ENCODE measurements at regions not wholly inside any gene's neighbourhood (a gene's known extent, or its start where the extent isn't known, plus 50 kb on each side); places are given as distances from the start of the nearest gene placed in this dataset.
A peak's percentile ranks its signal among the peaks of the same experiment; 100 is the strongest.

DNA sequence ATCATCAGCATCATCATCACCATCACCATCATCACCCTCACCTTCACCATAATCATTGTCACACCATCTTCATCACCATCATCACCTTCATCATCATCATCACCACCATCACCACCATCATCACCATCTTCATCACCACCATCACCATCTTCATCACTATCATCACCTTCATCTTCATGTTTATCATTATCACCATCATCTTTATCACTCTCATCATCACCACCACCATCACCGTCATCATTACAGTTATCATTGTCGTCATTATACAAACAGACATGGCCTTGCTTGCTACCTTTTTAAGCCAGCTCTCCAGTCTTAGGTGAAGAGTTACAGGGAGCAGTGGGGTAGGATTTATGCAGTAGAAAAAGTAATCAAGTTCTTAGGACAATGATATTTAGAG, 114.9 kb downstream of the IRF8 start:
- DNase-seq: no peak
- H3K9me3 ChIP-seq: no peaks in the 10 kb centered on the region
- no peak for ATAC-seq
- H3K27me3 ChIP-seq: peaks cover 0 to 52% (median 25%) of the 10 kb centered on the region in 7 donors
- intact Hi-C loops (cut with DNase I): loop anchor here in 2 of 10 donors (2.0 kb wide), 2 partner anchors 191 to 193 kb away; no protein-coding TSS in a partner anchor
- peaks cover 0 to 8% (median 0%) of the 10 kb centered on the region in 9 donors for H3K4me1 ChIP-seq
- no peaks in the 10 kb centered on the region for H3K36me3 ChIP-seq
- TF ChIP-seq, protein P1, sequence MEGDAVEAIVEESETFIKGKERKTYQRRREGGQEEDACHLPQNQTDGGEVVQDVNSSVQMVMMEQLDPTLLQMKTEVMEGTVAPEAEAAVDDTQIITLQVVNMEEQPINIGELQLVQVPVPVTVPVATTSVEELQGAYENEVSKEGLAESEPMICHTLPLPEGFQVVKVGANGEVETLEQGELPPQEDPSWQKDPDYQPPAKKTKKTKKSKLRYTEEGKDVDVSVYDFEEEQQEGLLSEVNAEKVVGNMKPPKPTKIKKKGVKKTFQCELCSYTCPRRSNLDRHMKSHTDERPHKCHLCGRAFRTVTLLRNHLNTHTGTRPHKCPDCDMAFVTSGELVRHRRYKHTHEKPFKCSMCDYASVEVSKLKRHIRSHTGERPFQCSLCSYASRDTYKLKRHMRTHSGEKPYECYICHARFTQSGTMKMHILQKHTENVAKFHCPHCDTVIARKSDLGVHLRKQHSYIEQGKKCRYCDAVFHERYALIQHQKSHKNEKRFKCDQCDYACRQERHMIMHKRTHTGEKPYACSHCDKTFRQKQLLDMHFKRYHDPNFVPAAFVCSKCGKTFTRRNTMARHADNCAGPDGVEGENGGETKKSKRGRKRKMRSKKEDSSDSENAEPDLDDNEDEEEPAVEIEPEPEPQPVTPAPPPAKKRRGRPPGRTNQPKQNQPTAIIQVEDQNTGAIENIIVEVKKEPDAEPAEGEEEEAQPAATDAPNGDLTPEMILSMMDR (IDR thresholded peaks at IDR 0.05): no peak
- H3K4me3 ChIP-seq: no peak overlapping the region
- 95% methylated on average over 2 of the region's 2 CpGs for WGBS, 2 donors
- H3K27ac ChIP-seq: no peak overlapping the region

DNA sequence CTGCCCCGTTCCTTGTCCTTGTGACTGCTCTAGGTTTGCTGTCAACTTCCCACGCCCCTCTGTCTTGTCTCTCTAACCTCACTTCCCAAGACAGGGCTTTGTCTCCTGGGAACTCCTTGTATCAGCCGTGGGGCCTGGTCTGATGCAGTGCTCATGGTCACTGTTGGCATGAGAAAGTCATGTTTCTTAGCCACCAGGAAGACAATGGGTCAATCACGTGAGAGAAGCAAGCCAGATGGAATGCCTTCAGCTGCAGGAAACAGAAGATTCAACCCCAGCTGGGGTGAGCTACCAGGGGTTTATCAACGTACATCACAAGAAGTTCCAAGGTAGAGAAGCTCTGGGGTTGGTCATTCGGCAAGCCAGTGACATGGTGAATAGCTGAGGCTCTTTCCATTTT, 116.6 kb downstream of the IRF8 start:
- no peak for ATAC-seq
- intact Hi-C loops (cut with DNase I): loop anchor here (1.0 to 2.0 kb wide), 4 partner anchors 193 to 196 kb away; no protein-coding TSS in a partner anchor
- no peak overlapping the region for H3K4me3 ChIP-seq
- DNase-seq: no peak
- 68 to 76% methylated on average over 6 of the region's 6 CpGs for WGBS, 2 donors
- peaks cover 0 to 56% (median 32%) of the 10 kb centered on the region in 7 donors for H3K27me3 ChIP-seq
- H3K36me3 ChIP-seq: no peaks in the 10 kb centered on the region
- H3K27ac ChIP-seq: no peak overlapping the region
- H3K9me3 ChIP-seq: peaks cover 0 to 13% (median 0%) of the 10 kb centered on the region in 11 donors
- TF ChIP-seq, protein P1 (IDR thresholded peaks at IDR 0.05): no peak
- H3K4me1 ChIP-seq: peaks cover 0 to 8% (median 0%) of the 10 kb centered on the region in 9 donors

DNA sequence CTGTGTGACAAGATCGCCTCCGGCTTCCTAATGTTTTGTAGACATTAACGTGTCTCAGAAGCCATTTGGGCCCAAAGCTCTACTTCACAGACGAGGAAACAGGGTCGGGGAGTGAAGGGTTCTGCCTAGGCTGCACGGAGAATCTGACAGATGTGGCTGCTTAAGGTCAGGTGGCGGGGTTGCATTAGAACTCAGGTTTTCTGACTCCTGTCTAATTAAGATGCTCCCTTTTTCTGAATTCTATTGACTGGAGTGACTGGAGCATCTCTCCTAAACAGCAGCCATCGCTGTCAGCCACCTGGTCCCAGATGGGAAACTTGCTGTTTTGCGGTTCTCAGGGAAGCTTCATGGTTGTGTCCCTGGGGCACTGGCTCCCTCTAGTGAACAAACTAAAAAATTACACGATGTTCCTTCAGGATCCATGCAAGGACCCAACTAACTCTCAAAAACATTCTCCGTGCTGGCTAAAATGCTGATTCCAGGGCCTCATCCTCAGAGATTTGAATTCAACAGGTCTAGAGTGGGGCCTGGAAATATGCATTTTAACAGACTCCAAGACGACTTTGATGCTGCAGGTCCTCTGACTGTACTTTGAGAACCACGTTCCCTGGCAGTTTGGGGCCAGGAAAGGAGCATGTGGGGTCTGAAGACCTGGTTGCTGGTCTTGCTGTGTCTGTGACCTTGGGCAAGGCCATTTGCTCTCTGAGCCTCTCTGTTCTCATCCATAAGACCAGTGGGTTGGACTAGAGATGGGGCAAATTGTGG, 117.4 kb downstream of the IRF8 start:
- Histone ChIP-seq H3K27ac (no peak overlapping the region), H3K36me3 (no peaks in the 10 kb centered on the region), H3K9me3 (peaks cover 0 to 13% (median 0%) of the 10 kb centered on the region in 11 donors), H3K4me1 (peaks cover 0 to 8% (median 0%) of the 10 kb centered on the region in 9 donors), H3K4me3 (no peak overlapping the region), H3K27me3 (peaks cover 0 to 55% (median 34%) of the 10 kb centered on the region in 7 donors)
- WGBS, 2 donors: 48 to 50% methylated on average over 13 of the region's 13 CpGs
- intact Hi-C loops (cut with DNase I): loop anchor here in 8 of 10 donors (1.0 to 2.0 kb wide), 3 partner anchors 195 to 197 kb away; no protein-coding TSS in a partner anchor
- peak in 1 of 2 donors; percentile 46 for DNase-seq
- peak in 6 of 8 donors; percentile 31 to 66 (median 52) for ATAC-seq
- TF ChIP-seq, protein P1 (IDR thresholded peaks at IDR 0.05): peak; percentile 69 to 86 (median 80)

DNA sequence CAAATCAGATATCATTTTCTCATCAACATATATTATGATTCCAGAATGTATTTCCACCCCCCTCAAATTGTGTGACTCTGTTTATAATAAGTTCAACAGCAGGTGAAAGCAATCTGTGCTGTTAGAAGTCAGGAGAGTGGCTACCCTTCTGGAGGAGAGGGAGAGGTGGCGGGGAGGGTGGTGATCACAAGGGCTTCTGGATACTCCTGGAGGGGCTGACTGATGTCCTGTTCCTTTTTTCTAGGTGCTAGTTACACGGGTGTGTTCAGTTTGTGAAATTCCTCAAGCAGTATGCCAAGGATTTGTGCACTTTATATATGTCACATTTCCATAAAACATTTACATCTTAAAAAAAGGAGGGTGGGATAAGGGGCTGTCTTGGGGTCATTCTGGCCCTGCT, 119.1 kb downstream of the IRF8 start:
- Histone ChIP-seq H3K4me1 (peaks cover 0 to 8% (median 0%) of the 10 kb centered on the region in 9 donors), H3K27me3 (peaks cover 0 to 60% (median 34%) of the 10 kb centered on the region in 7 donors), H3K36me3 (no peaks in the 10 kb centered on the region), H3K4me3 (no peak overlapping the region), H3K27ac (peak overlapping the region in 2 of 10 donors; percentile 25 to 46), H3K9me3 (peaks cover 0 to 17% (median 0%) of the 10 kb centered on the region in 11 donors)
- ATAC-seq (peak in 4 of 8 donors; percentile 8 to 27 (median 16)), DNase-seq (no peak)
- TF ChIP-seq, protein P1 (IDR thresholded peaks at IDR 0.05): no peak
- intact Hi-C loops (cut with DNase I): no loop called here
- 32 to 45% methylated on average over 2 of the region's 2 CpGs for WGBS, 2 donors

Data from heart right ventricle (tissue), 16 donors.